Ureter (tissue), 1 donor: ENCODE measurements at regions not wholly inside any gene's neighbourhood (a gene's known extent, or its start where the extent isn't known, plus 50 kb on each side); places are given as distances from the start of the nearest gene placed in this dataset.

Source experiments
- DNase-seq: peaks from one replicate; pipeline ENCODE4 v3.0.0-alpha.2; 2020; ENCODE audit warnings: low spot score
- donor health status: DM: yes; HTN: yes; CAD: no.

GRCh38 chr12:92615086-92615485 lies 87.7 kb upstream of the PLEKHG7 start:
- no peak for DNase-seq

- DNase-seq = no peak
These were observed 88.3 kb upstream of the PLEKHG7 start for GRCh38 chr12:92614502-92614901.

DNA sequence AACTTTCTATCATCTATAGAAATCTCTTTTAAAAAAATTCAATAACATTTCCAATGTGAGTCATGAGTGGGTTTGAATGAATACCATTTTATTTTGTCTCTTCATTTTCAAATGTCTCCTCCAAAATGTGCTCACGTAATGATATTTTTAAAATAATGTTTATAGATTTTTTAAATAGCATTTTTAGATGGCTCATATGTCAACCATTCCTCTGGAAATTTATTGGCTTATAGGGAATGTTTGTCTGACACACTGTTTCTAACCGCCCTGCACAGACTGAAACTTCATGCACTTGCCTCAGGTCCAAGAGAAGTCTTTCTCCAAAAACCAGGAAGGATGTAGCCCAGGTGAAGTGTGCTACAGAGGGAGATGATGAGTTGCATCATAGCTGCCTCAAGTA lies 88.8 kb upstream of the PLEKHG7 start:
- no peak for DNase-seq

DNA sequence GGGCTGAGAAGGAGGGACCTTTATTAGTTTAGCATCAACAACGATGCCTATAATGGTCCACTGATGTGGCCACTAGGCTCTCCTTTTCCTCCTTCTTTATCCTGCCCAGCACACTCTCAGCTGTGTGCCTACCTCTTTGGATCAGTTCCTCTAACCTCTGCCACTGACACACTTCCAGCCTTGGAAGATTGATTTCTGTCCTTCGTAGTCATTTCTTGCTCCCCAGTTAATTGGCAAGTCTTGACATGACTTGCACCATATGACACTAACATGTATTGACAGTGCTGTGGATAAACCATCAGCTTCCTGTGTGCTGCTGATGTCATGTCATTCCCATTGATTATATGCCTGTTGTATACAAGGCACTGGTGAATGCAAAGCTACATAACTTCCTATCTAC lies 90.2 kb upstream of the PLEKHG7 start:
- DNase-seq = no peak

DNA sequence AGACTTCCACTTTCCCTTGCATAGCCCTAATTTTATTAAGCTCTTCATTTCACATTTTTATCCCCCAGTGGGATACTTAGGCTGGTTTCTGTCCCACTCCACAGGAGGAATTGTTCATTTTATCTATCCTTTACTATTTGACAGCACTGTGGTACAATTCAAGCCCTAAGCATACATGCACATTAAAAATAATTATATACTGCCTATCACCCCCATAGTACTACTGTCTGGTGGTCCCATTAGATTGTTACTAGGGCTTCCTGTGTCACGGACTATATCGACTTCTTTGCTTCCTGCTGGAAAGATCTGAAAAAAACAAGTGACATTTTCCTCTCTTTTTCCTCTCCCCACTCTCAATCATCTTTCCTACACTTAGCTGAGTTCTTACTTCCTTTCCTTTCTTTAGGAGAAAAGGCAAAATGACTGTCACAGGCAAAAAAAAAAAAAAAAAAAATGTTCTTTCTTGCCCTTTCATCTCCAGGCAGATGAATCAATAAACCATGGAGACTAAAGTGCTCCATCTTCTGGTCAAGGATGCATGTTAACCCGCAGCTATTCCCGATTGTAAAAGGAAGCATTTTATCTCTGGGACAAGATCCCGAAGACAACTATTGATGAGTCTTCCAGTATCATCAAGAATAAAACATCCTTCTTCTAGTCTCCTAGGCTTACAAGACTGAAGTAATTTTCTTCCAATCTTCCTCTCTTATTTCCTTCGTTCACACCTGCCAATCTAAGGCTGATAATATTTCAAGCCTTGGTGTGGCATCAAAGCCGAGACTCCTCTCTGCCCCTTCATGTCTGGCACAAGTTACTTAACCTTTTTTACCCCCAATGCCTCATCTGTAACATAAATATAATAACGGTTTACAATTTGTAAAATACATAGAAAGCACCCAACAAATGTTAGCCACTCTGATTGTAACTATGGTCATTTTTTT lies 94.4 kb upstream of the PLEKHG7 start:
- DNase-seq = no peak

DNA sequence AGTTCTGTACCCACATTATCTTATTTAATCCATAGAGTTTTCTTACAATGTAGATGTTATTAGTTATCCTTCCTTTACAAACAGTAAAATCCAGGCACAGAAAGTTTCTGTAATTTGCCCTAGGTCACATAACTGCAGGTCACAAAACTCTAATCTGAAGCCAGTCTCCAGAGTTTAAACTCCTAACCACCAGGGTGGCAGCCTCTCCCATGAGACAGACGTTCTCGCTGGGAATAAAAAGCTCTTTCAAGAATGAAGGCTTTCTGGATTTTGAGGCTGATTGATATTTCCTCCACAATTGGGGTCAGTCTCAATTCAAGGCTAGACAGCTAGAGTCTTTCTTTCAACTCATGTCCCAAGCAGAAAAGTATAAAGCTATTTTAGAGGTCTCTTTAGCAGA lies 95.8 kb upstream of the PLEKHG7 start:
- DNase-seq = no peak

- DNase-seq = no peak
These were observed 97.1 kb upstream of the PLEKHG7 start for GRCh38 chr12:92605621-92606170.

GRCh38 chr12:92604786-92605185 lies 98.0 kb upstream of the PLEKHG7 start:
- no peak for DNase-seq

DNA sequence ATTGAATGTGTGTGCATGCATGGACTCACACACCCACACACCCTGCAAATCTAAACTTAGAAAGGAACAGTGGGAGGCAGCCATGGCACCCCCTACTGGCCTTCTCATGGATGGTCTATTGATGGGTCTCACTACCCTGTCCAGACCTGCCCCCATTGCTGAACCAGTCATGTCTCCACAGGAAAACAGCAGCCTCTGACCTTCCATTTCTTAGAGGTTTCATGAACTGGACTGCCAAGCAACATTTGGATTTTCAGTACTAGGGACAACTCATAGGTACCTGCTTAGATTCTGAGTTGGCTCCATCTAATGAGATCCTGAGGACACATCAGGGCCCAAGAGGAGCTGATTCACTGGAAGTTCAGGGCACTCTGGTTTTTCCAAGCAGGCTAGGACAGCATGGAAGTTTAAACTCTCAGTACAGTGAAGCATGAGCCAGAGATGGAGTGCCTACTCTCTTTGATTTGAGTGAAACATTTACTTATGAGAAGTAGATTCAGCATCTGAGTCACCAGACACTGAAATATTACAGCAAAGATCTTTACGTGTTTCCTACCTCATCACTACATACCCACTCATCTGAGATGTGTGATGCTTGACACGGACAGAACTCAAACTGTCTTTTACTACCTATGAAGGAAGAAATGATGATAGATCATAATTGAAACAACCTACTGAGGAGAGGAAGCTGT lies 98.9 kb upstream of the PLEKHG7 start:
- DNase-seq = no peak

- no peak for DNase-seq
These were observed 99.7 kb upstream of the PLEKHG7 start for GRCh38 chr12:92602930-92603623.

DNA sequence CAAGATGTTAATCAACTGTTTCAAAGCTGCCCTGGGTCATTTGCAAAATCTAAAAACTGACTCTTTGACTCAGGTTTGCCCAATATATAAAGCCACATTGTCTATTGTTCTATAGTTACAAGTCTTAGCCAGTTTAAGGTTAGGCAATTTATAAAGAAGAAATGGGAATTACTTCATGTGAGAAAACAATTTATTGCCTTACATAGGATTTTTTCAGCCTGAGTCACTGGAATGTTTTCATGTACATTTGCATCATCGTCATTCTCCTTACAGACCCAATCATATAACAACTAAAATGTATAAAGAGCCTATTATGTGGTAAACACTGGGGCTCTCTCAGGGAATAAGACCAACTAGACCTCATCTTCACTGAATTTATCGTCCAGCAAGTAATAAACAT lies 100.3 kb upstream of the PLEKHG7 start:
- DNase-seq = no peak

- no peak for DNase-seq
These were observed 101.1 kb upstream of the PLEKHG7 start for GRCh38 chr12:92601680-92602079.

- DNase-seq = no peak
These were observed 101.6 kb upstream of the PLEKHG7 start for GRCh38 chr12:92601176-92601575.

GRCh38 chr12:92600052-92600451 lies 102.7 kb upstream of the PLEKHG7 start:
- no peak for DNase-seq

DNA sequence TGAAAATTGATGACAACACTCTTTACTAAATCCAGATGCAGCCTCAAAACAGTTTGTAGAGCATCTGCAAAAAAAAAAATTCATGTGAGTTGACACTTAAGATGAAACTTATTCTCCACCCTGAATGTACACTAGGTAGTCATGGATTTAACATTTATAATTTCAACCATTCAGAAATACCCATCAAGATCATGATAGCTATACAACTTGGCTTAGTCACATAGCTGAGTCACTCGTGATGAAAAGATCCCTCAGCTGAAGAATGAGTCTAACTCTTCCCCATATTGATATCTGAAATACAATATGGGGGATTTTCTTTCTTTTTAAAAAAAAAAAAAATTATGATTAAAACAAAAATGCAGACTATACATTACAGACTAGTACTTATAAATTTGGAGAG lies 104.8 kb upstream of the PLEKHG7 start:
- DNase-seq = no peak

DNA sequence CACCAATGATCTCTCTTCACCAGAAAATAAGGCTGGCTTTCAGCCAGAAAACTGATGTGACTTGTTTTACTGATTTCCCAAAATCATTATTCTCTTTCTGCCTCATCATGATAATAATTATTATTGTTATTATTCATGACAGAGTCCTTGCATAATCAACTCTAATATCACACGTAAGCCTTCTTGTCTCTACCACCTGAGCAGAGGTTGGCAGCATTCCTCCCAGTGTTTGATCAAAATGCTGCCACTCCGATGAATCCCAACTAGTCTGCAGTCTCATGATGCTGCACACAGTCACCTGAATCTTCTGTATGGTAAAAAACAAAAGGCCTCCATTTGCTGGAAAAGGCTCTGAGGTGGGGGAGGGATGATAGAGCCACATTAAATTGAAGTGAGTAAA lies 105.7 kb upstream of the PLEKHG7 start:
- no peak for DNase-seq

DNA sequence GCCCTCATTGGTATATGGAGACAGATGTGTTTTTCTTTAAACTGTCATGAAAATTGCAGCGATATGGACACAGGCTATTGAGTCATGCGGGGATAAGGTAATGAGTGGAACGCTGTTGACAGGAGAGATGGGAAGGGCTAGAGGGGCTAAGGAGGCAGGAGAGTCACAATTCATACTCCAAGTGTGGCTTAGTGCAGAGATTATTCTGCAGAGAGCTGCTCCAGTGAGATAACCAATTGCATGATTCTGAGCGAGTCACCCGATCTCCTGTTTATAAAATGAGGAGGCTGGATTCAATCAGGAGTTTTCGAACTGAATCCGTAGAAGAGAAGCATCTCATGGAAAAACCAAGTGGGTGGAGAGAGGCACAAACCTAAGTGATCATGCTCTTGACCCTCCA lies 106.4 kb upstream of the PLEKHG7 start:
- no peak for DNase-seq

DNA sequence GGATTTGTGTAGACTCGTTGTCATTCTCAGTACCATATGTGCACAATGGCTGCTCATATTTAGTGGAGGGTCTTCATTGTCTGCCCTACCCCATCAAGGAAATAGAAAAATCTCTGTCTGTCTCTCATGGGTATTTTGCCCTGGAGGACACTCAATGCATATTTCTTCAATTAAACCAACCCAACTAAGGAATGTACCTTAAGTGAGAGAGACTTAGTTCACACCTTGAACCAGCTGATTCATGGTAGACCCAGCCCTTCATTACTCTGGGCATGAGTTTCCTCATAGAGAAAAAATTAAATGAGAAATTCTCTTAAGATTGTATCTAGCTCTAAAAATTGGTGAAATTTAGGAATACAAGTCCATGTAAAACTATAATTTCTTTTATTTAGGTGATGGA lies 107.1 kb upstream of the PLEKHG7 start:
- no peak for DNase-seq

GRCh38 chr12:92593734-92594402 lies 108.9 kb upstream of the PLEKHG7 start:
- peak; percentile 45 for DNase-seq

GRCh38 chr12:92585115-92585727 lies 117.6 kb upstream of the PLEKHG7 start:
- DNase-seq = no peak

GRCh38 chr12:92583910-92584309 lies 118.9 kb upstream of the PLEKHG7 start:
- DNase-seq = no peak
